Cardiac fibroblast (primary cell): ENCODE measurements at regions not wholly inside any gene's neighbourhood (a gene's known extent, or its start where the extent isn't known, plus 50 kb on each side); places are given as distances from the start of the nearest gene placed in this dataset.

Experiments
- DNase-seq, 2 donors: peaks; one replicate each; pipeline versions ENCODE4 v3.0.0 to v3.0.0-alpha.2; 2010; ENCODE audit warnings: low read depth in 2 of 2
- H3K4me3 ChIP-seq, 2 donors: replicated peaks in 1 of 2; 1 replicate in 1 of 2; 2 replicates in 1 of 2; pipeline ENCODE4 v1.5.1; 2011; ENCODE audit warnings: low read depth in 2 of 2, low read length in 2 of 2, mild to moderate bottlenecking in 2 of 2, moderate library complexity in 1 of 2
- TF ChIP-seq, protein P1 (sequence below): IDR thresholded peaks from one replicate; pipeline ENCODE4 v1.5.1; 2011; ENCODE audit warnings: low read depth, mild to moderate bottlenecking, low read length, inconsistent platforms

DNA sequence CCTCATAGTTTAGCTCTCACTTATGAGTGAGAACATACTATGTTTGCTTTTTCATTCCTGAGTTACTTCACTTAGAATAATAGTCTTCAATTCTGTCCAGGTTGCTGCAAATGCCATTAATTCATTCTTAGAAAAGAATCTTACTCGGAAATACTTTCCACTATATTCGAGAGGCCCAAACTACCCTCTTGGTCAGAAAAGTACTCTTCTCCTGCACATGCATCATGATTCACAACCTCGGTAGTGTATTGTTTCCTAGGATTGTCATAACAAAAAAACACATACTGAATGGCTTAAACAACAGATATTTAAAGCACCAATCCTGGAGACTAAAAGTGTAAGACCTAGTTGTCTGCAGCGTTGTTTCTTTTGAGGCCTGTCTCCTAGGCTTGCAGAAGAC, 364.0 kb upstream of the SLC14A2 start:
- no peak overlapping the region for H3K4me3 ChIP-seq
- peak in 1 of 2 donors; percentile 15 for DNase-seq
- TF ChIP-seq, protein P1, sequence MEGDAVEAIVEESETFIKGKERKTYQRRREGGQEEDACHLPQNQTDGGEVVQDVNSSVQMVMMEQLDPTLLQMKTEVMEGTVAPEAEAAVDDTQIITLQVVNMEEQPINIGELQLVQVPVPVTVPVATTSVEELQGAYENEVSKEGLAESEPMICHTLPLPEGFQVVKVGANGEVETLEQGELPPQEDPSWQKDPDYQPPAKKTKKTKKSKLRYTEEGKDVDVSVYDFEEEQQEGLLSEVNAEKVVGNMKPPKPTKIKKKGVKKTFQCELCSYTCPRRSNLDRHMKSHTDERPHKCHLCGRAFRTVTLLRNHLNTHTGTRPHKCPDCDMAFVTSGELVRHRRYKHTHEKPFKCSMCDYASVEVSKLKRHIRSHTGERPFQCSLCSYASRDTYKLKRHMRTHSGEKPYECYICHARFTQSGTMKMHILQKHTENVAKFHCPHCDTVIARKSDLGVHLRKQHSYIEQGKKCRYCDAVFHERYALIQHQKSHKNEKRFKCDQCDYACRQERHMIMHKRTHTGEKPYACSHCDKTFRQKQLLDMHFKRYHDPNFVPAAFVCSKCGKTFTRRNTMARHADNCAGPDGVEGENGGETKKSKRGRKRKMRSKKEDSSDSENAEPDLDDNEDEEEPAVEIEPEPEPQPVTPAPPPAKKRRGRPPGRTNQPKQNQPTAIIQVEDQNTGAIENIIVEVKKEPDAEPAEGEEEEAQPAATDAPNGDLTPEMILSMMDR = no peak

DNA sequence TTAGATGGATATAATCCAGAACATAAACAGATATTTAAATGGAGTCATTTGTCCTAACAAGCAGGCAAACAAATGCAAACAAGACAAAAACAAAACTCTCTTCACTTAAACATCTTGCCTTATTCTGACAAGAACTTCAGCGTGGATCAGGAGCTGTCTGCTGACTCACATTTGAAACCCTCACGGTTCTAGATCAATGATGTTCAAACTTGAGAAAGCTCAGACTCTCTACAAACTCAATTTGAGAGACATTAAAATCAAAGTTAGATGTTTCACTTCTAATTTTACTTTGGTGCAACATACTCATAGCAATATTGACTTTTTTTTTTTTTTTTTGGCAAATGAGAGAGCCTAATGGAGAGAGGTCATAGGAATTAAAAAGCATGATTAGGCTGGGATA, 362.8 kb upstream of the SLC14A2 start:
- no peak for DNase-seq
- no peak overlapping the region for H3K4me3 ChIP-seq
- TF ChIP-seq, protein P1 = no peak

DNA sequence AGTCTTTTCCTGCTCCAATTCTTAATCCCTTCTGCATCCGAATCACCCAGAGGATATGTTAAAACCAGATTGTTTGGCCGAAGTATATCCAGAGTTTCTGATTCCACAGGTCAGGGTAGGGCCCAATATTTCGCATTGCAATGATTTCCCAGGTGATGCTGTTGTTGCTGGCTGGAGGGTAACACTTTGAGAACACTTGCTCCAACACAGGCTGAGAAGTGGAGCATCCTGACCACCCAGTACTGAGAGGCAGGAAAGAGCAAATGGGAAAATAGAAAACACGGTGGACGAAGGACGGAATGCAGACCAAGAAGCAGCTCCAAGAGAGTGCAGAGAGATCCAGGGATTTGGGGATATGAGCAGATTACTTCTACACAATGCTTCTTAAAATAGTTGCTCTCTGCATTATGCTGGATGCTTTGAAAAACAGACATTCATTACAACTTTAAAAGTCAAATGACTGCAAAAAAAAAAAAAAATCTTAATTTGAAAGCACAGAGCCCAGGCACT, 362.2 kb upstream of the SLC14A2 start:
- DNase-seq = no peak

DNA sequence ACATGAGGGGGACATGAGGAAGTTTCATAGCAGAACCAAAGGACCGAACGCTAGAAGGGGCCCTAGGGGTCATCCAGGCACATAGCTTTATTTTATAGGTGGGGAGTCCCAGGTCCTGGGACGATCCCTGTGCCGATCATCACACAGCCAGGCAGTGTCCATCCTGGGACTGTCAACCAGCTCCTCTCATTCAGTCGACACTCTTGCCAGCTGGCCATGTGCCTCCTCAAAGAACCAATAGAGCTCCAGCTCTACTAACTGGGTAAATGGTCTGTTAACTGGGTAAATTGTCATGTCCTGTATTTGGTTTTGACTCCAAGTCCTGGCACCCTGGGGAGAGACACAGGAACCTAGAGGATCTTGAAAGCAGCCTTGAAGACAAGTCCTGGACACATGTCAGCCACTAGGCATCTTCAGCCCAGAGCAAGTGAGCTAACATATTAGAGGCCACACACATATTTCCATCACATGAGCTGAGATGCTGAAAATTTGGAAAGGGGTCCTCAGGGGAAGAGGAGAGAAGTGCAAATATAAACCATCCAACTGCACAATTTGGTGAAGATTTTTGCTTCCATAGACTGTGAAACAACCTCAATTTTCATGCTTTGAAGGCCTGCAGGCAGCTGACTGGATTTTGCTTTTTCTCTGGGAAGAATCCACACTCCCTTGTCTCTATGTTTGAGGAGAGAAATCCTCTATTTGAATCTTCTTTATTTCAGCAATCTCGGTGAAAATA, 361.1 kb upstream of the SLC14A2 start:
- no peak overlapping the region for H3K4me3 ChIP-seq
- DNase-seq = no peak
- TF ChIP-seq, protein P1 = no peak

More for the DNA sequence above, 362.2 kb upstream of the SLC14A2 start:
- H3K4me3 ChIP-seq = no peak overlapping the region
- TF ChIP-seq, protein P1 = no peak

DNA sequence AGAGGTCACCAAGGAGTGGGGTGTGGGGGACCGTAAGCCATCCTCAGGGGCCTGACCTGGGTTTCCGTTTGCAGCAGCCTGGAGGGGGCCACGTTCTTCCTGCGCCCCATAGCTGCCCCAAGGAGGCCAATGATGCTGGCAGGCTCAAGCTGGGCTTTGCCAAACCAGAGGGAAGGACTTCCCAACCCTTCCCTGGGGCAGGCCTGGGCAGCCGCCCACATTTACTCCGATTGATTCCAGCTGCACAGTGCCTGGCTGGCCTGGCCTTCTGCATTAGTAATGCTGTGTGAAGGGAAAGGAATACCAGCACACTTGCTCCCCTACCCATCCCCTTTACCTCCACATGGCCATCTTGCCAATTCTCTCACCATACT, 360.6 kb upstream of the SLC14A2 start:
- peak in 1 of 2 donors; percentile 70 for DNase-seq
- TF ChIP-seq, protein P1 = no peak
- H3K4me3 ChIP-seq = no peak overlapping the region

DNA sequence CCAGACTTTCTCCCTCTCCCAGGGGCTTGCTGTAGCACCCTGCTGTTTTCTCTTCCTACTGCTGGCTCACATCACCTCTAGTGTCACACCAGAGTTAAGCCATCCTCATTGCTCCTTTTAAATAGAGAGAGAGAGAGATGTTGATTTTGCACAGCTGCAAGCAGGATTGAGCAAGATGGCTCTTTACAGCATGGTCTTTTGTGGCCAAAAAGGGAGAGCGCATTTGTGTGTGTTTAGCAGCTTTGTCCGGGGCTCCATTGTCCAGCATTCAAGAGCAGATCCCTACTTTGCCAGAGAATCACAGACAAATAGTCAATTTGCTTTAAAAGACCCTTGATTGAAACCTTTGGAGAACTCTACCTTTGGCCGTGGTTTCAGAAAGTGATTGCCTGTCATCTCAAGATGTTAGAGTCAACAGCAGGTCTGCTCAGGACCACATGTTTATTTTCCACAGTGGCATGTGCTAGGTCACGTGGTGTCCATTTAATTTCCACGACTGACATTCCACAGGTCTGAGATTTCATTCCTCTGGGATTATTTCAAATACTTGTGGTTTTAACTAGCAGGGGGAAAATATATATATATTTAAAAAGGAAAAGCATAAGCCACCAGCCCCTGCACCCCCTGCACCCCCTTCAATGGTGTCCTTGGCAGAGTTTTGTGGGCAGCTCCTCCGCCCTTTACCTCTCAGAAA, 359.9 kb upstream of the SLC14A2 start:
- H3K4me3 ChIP-seq = no peak overlapping the region
- peak; percentile 85 to 89 for DNase-seq
- TF ChIP-seq, protein P1 = no peak
